ENCODE measurements at regions not wholly inside any gene's neighbourhood (a gene's known extent, or its start where the extent isn't known, plus 50 kb on each side); places are given as distances from the start of the nearest gene placed in this dataset.

- no peak for TF ChIP-seq CTCF (IDR thresholded peaks at IDR 0.05; ENCODE audit: unreplicated experiment)
- peaks cover 6% of the 10 kb centered on the region for H3K9me3 Mint-ChIP-seq
- no peak overlapping the region for H3K4me3 Mint-ChIP-seq
- H3K27me3 Mint-ChIP-seq (ENCODE audit: low read depth) = no peaks in the 10 kb centered on the region
- no peak for DNase-seq (ENCODE audit: low spot score in 2 of 2, unreplicated experiment in 2 of 2)
- H3K4me1 Mint-ChIP-seq = no peaks in the 10 kb centered on the region
- H3K27ac Mint-ChIP-seq = no peak overlapping the region
- no peaks in the 10 kb centered on the region for H3K36me3 Mint-ChIP-seq
These were observed 287.0 kb upstream of the COX7C start for GRCh38 chr5:86330736-86331135.

- H3K4me3 Mint-ChIP-seq = no peak overlapping the region
- H3K4me1 Mint-ChIP-seq = no peaks in the 10 kb centered on the region
- peaks cover 10% of the 10 kb centered on the region for H3K9me3 Mint-ChIP-seq
- no peaks in the 10 kb centered on the region for H3K36me3 Mint-ChIP-seq
- TF ChIP-seq CTCF (IDR thresholded peaks at IDR 0.05; ENCODE audit: unreplicated experiment) = no peak
- H3K27ac Mint-ChIP-seq = no peak overlapping the region
- H3K27me3 Mint-ChIP-seq (ENCODE audit: low read depth) = no peaks in the 10 kb centered on the region
- no peak for DNase-seq (ENCODE audit: low spot score in 2 of 2, unreplicated experiment in 2 of 2)
These were observed 284.9 kb upstream of the COX7C start for GRCh38 chr5:86332851-86333250.

GRCh38 chr5:86337667-86338460, 279.9 kb upstream of the COX7C start:
- H3K36me3 Mint-ChIP-seq = no peaks in the 10 kb centered on the region
- H3K27me3 Mint-ChIP-seq (ENCODE audit: low read depth) = peaks cover 2% of the 10 kb centered on the region
- H3K4me1 Mint-ChIP-seq = no peaks in the 10 kb centered on the region
- no peak overlapping the region for H3K27ac Mint-ChIP-seq
- H3K4me3 Mint-ChIP-seq = no peak overlapping the region
- TF ChIP-seq CTCF (IDR thresholded peaks at IDR 0.05; ENCODE audit: unreplicated experiment) = no peak
- DNase-seq (ENCODE audit: low spot score in 2 of 2, unreplicated experiment in 2 of 2) = no peak
- peaks cover 9% of the 10 kb centered on the region for H3K9me3 Mint-ChIP-seq

- H3K27ac Mint-ChIP-seq = no peak overlapping the region
- H3K4me3 Mint-ChIP-seq = no peak overlapping the region
- TF ChIP-seq CTCF (IDR thresholded peaks at IDR 0.05; ENCODE audit: unreplicated experiment) = no peak
- peaks cover 3% of the 10 kb centered on the region for H3K4me1 Mint-ChIP-seq
- H3K9me3 Mint-ChIP-seq = no peaks in the 10 kb centered on the region
- DNase-seq (ENCODE audit: low spot score in 2 of 2, unreplicated experiment in 2 of 2) = no peak
- H3K27me3 Mint-ChIP-seq (ENCODE audit: low read depth) = peaks cover 1% of the 10 kb centered on the region
- no peaks in the 10 kb centered on the region for H3K36me3 Mint-ChIP-seq
These were observed 263.1 kb upstream of the COX7C start for GRCh38 chr5:86354664-86355063.

GRCh38 chr5:86360801-86361200, 256.9 kb upstream of the COX7C start:
- H3K27ac Mint-ChIP-seq = no peak overlapping the region
- no peaks in the 10 kb centered on the region for H3K27me3 Mint-ChIP-seq (ENCODE audit: low read depth)
- H3K36me3 Mint-ChIP-seq = no peaks in the 10 kb centered on the region
- peaks cover 3% of the 10 kb centered on the region for H3K4me1 Mint-ChIP-seq
- no peak for DNase-seq (ENCODE audit: low spot score in 2 of 2, unreplicated experiment in 2 of 2)
- no peak for TF ChIP-seq CTCF (IDR thresholded peaks at IDR 0.05; ENCODE audit: unreplicated experiment)
- H3K9me3 Mint-ChIP-seq = no peaks in the 10 kb centered on the region
- H3K4me3 Mint-ChIP-seq = no peak overlapping the region

Data from mesothelial cell of epicardium (in vitro differentiated cells).